ENCODE measurements at regions not wholly inside any gene's neighbourhood (a gene's known extent, or its start where the extent isn't known, plus 50 kb on each side); places are given as distances from the start of the nearest gene placed in this dataset.

GRCh38 chr1:168782559-168783116 is 53.6 kb upstream of the DPT start:
- Mint-ChIP-seq H3K4me3 (no peak overlapping the region), H3K4me1 (ENCODE audit: low read depth) (no peaks in the 10 kb centered on the region), H3K9me3 (no peaks in the 10 kb centered on the region)

GRCh38 chr1:168783458-168784210 is 54.6 kb upstream of the DPT start:
- no peaks in the 10 kb centered on the region for H3K9me3 Mint-ChIP-seq
- H3K36me3 Mint-ChIP-seq (ENCODE audit: low read depth) = no peaks in the 10 kb centered on the region
- no peak overlapping the region for H3K27ac Mint-ChIP-seq
- no peaks in the 10 kb centered on the region for H3K4me1 Mint-ChIP-seq (ENCODE audit: low read depth)
- no peak for DNase-seq (ENCODE audit: low spot score)
- no peak overlapping the region for H3K4me3 Mint-ChIP-seq
- H3K27me3 Mint-ChIP-seq (ENCODE audit: low read depth) = peaks cover 27% of the 10 kb centered on the region

More at GRCh38 chr1:168782559-168783116, 53.6 kb upstream of the DPT start:
- no peak for DNase-seq (ENCODE audit: low spot score)
- H3K27me3 Mint-ChIP-seq (ENCODE audit: low read depth) = peaks cover 29% of the 10 kb centered on the region
- H3K36me3 Mint-ChIP-seq (ENCODE audit: low read depth) = no peaks in the 10 kb centered on the region
- no peak overlapping the region for H3K27ac Mint-ChIP-seq

- Mint-ChIP-seq H3K4me1 (ENCODE audit: low read depth) (no peaks in the 10 kb centered on the region), H3K27me3 (ENCODE audit: low read depth) (peaks cover 16% of the 10 kb centered on the region), H3K4me3 (no peak overlapping the region), H3K36me3 (ENCODE audit: low read depth) (no peaks in the 10 kb centered on the region), H3K9me3 (no peaks in the 10 kb centered on the region), H3K27ac (no peak overlapping the region)
- no peak for DNase-seq (ENCODE audit: low spot score)
Measured at GRCh38 chr1:168786476-168787330, 57.7 kb upstream of the DPT start.

- Mint-ChIP-seq H3K27ac (no peak overlapping the region), H3K4me3 (no peak overlapping the region), H3K9me3 (no peaks in the 10 kb centered on the region), H3K36me3 (ENCODE audit: low read depth) (no peaks in the 10 kb centered on the region), H3K4me1 (ENCODE audit: low read depth) (no peaks in the 10 kb centered on the region), H3K27me3 (ENCODE audit: low read depth) (peaks cover 6% of the 10 kb centered on the region)
- DNase-seq (ENCODE audit: low spot score) = no peak
Measured at GRCh38 chr1:168788258-168788657, 59.3 kb upstream of the DPT start.

GRCh38 chr1:168789501-168789900 is 60.5 kb upstream of the DPT start:
- Mint-ChIP-seq H3K4me1 (ENCODE audit: low read depth) (no peaks in the 10 kb centered on the region), H3K4me3 (no peak overlapping the region), H3K27me3 (ENCODE audit: low read depth) (peaks cover 7% of the 10 kb centered on the region), H3K27ac (no peak overlapping the region), H3K9me3 (no peaks in the 10 kb centered on the region), H3K36me3 (ENCODE audit: low read depth) (no peaks in the 10 kb centered on the region)
- no peak for DNase-seq (ENCODE audit: low spot score)

GRCh38 chr1:168792142-168792541 is 63.1 kb upstream of the DPT start:
- H3K4me3 Mint-ChIP-seq = no peak overlapping the region
- no peaks in the 10 kb centered on the region for H3K9me3 Mint-ChIP-seq
- no peaks in the 10 kb centered on the region for H3K4me1 Mint-ChIP-seq (ENCODE audit: low read depth)
- no peak for DNase-seq (ENCODE audit: low spot score)
- H3K27me3 Mint-ChIP-seq (ENCODE audit: low read depth) = peaks cover 5% of the 10 kb centered on the region
- no peak overlapping the region for H3K27ac Mint-ChIP-seq
- H3K36me3 Mint-ChIP-seq (ENCODE audit: low read depth) = no peaks in the 10 kb centered on the region

- no peaks in the 10 kb centered on the region for H3K36me3 Mint-ChIP-seq (ENCODE audit: low read depth)
- no peak for DNase-seq (ENCODE audit: low spot score)
Measured at GRCh38 chr1:168792592-168793125, 63.7 kb upstream of the DPT start.

GRCh38 chr1:168794057-168794456 is 65.1 kb upstream of the DPT start:
- no peaks in the 10 kb centered on the region for H3K4me1 Mint-ChIP-seq (ENCODE audit: low read depth)
- H3K36me3 Mint-ChIP-seq (ENCODE audit: low read depth) = no peaks in the 10 kb centered on the region
- H3K27ac Mint-ChIP-seq = no peak overlapping the region
- H3K9me3 Mint-ChIP-seq = no peaks in the 10 kb centered on the region
- no peak for DNase-seq (ENCODE audit: low spot score)
- peaks cover 7% of the 10 kb centered on the region for H3K27me3 Mint-ChIP-seq (ENCODE audit: low read depth)
- no peak overlapping the region for H3K4me3 Mint-ChIP-seq

More at GRCh38 chr1:168792592-168793125, 63.7 kb upstream of the DPT start:
- Mint-ChIP-seq H3K9me3 (no peaks in the 10 kb centered on the region), H3K27ac (no peak overlapping the region), H3K27me3 (ENCODE audit: low read depth) (peaks cover 5% of the 10 kb centered on the region), H3K4me3 (no peak overlapping the region), H3K4me1 (ENCODE audit: low read depth) (no peaks in the 10 kb centered on the region)

GRCh38 chr1:168795681-168796080 is 66.7 kb upstream of the DPT start:
- H3K27me3 Mint-ChIP-seq (ENCODE audit: low read depth) = peaks cover 13% of the 10 kb centered on the region
- H3K4me1 Mint-ChIP-seq (ENCODE audit: low read depth) = no peaks in the 10 kb centered on the region
- no peak overlapping the region for H3K27ac Mint-ChIP-seq
- no peaks in the 10 kb centered on the region for H3K9me3 Mint-ChIP-seq
- no peak for DNase-seq (ENCODE audit: low spot score)
- H3K36me3 Mint-ChIP-seq (ENCODE audit: low read depth) = no peaks in the 10 kb centered on the region
- H3K4me3 Mint-ChIP-seq = no peak overlapping the region

- H3K4me1 Mint-ChIP-seq (ENCODE audit: low read depth) = no peaks in the 10 kb centered on the region
- H3K4me3 Mint-ChIP-seq = no peak overlapping the region
- no peak for DNase-seq (ENCODE audit: low spot score)
- H3K27me3 Mint-ChIP-seq (ENCODE audit: low read depth) = peaks cover 13% of the 10 kb centered on the region
- H3K9me3 Mint-ChIP-seq = no peaks in the 10 kb centered on the region
- H3K27ac Mint-ChIP-seq = no peak overlapping the region
- H3K36me3 Mint-ChIP-seq (ENCODE audit: low read depth) = no peaks in the 10 kb centered on the region
Measured at GRCh38 chr1:168799927-168800605, 71.1 kb upstream of the DPT start.

GRCh38 chr1:168801032-168801745 is 72.2 kb upstream of the DPT start:
- no peak overlapping the region for H3K27ac Mint-ChIP-seq
- no peaks in the 10 kb centered on the region for H3K36me3 Mint-ChIP-seq (ENCODE audit: low read depth)
- no peak overlapping the region for H3K4me3 Mint-ChIP-seq
- no peaks in the 10 kb centered on the region for H3K9me3 Mint-ChIP-seq
- peaks cover 13% of the 10 kb centered on the region for H3K27me3 Mint-ChIP-seq (ENCODE audit: low read depth)
- DNase-seq (ENCODE audit: low spot score) = no peak
- H3K4me1 Mint-ChIP-seq (ENCODE audit: low read depth) = no peaks in the 10 kb centered on the region

- Mint-ChIP-seq H3K27ac (no peak overlapping the region), H3K4me1 (ENCODE audit: low read depth) (no peaks in the 10 kb centered on the region), H3K4me3 (no peak overlapping the region), H3K27me3 (ENCODE audit: low read depth) (peaks cover 18% of the 10 kb centered on the region), H3K36me3 (ENCODE audit: low read depth) (no peaks in the 10 kb centered on the region), H3K9me3 (no peaks in the 10 kb centered on the region)
- DNase-seq (ENCODE audit: low spot score) = no peak
Measured at GRCh38 chr1:168803806-168804510, 75.0 kb upstream of the DPT start.

GRCh38 chr1:168806952-168807351 is 77.9 kb upstream of the DPT start:
- DNase-seq (ENCODE audit: low spot score) = no peak
- peaks cover 14% of the 10 kb centered on the region for H3K27me3 Mint-ChIP-seq (ENCODE audit: low read depth)
- H3K4me1 Mint-ChIP-seq (ENCODE audit: low read depth) = no peaks in the 10 kb centered on the region
- no peaks in the 10 kb centered on the region for H3K36me3 Mint-ChIP-seq (ENCODE audit: low read depth)
- H3K9me3 Mint-ChIP-seq = no peaks in the 10 kb centered on the region
- H3K4me3 Mint-ChIP-seq = no peak overlapping the region
- H3K27ac Mint-ChIP-seq = no peak overlapping the region

Data from T-helper 2 cell treated with Interferon-gamma antibody and Interleukin-4, amounts not matched to agents 5 μg/mL and 100 μg/mL, for 36 hours (primary cell).